Inflammatory macrophage treated with lipopolysaccharide for 1 hour (primary cell): ENCODE measurements at regions not wholly inside any gene's neighbourhood (a gene's known extent, or its start where the extent isn't known, plus 50 kb on each side); places are given as distances from the start of the nearest gene placed in this dataset.

ENCODE experiments used
- DNase-seq, 2 donors: peaks; one replicate each; pipeline ENCODE4 v3.0.0-alpha.2; 2020 to 2022

DNA sequence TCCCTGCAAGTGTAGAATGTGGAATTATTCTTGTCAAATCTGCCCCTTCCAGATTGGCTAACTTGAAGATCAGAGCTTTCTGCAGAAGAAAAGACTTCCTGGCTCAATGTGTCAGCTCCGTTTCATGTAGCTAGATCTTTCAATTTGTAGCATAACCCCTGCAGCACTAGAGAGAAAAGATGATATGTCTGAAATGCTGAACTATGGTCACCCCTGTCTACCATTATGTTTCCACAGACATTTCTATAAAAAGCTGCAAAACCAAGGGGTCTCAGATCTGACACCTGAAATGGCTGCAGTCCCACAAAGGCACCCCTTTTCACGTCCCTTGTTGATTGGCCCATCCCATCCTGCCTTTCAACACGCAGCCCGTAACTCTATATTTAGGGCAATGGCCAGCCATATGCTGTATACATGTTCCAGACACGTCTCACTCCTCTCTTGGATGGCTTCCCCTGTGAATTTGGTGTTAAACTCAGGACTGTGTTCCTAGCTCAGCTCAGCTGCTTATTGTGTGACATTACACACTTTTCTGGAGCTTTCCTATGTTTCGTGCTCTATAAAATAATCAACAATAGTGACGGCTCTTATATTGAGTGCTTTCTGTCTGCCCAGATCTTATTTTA is 648.6 kb upstream of the CELF2 start:
- DNase-seq: no peak

DNA sequence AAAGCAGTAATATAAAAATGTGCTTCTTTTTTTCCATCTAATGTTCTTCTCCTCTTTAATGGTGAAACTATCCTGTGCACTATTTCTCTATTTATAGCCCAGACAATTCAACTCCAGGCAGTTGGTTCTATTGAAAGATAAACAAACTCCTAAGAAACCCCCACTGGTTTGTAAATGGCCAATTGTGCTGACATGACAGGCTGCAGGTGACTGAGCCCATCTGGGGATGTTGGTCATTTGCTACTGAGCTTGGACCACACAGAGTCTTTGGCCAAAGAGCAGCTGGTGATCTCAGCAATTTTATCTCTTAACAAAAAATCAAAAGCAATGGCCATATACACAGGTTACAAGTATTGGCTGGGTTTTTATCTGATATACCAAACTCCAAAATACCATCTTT is 631.8 kb upstream of the CELF2 start:
- no peak for DNase-seq

GRCh38 chr10:10389182-10389581 is 628.5 kb upstream of the CELF2 start:
- no peak for DNase-seq

DNA sequence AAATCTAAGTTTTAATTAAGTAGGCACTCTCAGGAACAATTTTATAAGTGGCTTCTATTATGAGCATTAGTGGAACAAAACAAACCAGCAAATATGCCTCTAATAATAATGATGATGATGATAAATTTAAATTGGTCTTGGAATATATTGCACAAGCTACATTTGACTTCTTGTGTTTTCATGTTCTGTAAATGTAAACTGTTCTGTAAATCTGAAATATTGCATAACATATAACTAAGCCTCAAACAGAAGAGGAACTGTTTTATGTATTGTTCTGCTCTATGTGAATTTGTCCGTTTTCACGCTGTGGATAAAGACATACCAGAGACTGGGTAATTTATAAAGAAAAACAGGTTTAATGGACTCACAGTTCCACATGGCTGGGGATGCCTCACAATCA is 625.2 kb upstream of the CELF2 start:
- peak; percentile 25 to 35 for DNase-seq

DNA sequence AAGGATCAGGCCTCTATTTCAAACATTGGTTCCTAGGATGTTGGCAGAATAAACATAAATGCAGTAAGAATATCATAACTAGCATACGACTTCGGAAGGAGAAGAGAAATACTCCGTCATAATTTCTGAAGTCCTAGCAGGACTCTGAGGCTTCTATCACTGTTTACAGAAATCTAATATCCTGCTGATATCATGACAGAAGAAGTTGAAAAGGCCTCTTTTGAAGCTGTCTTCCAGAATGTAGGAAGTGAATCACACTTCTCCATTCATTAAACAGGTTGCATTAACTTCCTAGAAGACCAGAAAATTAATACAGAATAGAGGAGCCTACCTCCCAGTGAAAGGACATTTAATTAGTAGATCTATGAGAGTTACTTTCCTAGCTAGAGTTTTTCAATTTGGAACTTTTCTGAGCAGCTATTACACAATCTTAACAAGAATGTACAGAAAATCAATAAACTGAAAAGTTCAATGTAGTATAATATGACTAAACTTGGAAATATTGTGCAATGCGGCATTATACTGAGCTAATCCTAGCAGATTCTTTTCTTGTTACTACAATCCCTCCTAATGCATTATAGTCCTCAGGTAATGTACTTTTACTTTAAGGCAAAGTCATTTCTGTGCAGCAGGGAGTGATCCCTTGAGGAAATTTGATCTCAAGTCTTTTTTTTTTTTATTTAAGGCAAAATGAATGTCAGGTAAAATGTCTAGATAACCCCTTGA is 622.6 kb upstream of the CELF2 start:
- DNase-seq: no peak

DNA sequence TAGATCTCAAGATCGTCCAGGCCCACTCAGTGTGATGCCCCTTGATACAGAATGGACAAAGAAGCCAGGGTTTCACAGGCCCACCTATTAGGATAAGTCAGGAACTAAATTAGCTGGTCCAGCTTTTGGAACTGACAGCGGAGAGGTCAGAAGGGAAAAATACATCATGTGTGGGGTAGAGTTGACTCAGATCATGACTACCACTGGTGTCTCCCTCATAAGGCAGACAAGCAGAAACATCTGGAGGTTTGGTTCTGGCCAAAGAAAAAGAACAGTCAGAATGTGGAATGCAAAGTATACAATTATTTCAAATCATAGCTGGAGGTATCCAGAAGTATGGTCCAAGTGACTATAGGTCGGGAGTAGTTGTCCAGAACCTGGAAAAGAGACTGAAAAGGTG is 621.1 kb upstream of the CELF2 start:
- DNase-seq: no peak

DNA sequence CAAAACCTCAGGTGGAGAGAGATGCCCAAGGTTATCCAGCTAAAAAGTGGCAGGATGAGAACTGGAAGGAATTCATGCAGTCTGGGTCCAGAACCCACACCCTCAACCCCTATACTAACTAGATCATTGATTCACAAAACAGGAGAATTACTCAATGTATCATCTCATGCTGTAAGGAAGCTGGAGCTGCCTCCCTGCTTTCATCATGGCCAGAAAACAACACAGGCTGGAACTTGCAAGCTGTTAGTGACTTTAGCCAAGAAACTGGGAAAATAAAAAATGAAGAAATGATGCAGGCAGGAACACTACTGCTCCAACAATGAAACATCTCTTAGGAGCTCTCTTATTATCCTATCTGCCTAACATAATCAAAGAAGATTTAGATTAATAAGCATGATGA is 619.8 kb upstream of the CELF2 start:
- DNase-seq: no peak

GRCh38 chr10:10403762-10404161 is 613.9 kb upstream of the CELF2 start:
- no peak for DNase-seq

DNA sequence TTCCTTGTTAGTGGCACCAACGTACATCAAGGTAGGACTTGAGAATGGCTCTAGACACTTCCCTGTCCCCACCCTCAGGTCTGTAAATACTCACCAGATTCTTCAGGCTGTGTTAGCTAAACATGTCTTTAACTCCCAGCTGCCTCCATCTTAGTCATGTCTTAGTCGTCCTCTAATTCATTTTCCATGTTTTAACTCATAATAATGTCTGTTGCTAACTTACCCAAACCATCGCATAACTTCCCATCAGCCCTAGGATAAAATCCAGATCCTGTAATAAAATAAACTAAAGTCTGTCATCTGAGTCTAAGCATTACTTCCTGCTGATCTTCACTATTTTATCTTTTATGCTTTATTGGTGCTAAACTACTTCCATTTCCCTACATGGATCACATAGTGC is 600.0 kb upstream of the CELF2 start:
- DNase-seq: no peak

DNA sequence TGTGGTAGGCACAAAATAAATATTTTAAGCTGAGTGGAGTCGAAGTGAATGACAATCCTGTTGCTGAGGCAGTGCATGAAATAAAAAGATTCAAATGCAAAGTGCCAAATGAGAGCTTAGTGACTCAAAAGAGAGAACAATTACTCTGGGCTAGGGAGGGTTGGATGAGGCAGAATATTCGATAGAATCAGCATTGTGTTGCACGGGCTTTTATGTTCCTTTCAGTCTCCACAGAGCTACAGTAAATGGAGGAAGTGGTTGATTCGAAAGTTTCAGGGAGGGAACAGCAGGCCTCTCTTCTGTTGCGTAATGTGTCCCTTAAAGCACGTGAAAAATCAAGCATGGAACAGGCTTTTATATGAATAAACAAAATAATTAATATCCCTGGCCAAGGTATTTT is 599.3 kb upstream of the CELF2 start:
- peak; percentile 41 to 43 for DNase-seq

DNA sequence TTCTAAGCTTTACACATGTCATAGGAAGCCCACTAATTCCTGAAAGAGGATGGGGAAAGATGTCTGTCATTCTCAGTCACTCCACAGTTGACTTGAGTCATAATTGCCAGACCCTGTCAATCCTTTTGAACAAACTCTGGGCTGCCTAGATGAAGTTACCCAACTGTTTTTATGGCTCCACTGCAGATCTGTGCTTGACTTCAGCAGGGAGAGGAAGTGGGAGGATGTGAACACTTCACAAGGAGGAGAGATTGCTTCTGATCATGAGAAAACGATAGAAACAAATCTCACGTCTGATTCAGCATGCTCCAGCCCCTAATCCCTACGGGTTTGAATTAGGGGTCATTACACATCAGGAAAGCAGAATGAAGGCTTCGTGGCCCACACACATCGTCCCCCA is 596.6 kb upstream of the CELF2 start:
- no peak for DNase-seq

DNA sequence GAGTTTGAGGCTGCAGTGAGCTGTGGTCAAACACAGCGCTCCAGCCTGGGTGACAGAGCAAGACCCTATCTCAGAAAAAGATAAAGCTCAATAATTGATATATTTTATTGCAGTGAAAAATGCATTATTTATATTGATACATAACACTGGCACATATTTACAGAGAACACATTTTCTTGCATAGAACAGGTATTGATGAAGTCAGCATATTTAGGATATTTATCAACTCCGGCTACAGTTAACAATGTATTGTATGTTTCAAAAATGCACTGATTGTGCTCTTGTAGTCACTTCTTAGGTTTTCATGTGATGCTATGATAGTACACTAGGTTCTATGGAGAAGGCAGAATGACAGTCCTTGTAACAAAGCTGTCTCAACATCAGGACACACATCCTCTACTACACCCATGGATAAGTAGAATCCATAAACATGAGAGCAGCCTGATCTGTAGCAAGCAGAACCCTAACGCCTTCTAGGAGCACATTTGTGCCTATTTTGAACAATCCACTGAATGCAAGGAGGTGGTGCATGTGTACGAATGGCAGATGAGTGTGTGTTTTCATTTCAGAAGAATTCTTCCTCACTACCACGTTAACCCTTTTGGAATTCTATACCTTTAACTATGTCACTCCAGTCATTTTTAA is 586.1 kb upstream of the CELF2 start:
- DNase-seq: no peak

GRCh38 chr10:10432296-10433035 is 585.2 kb upstream of the CELF2 start:
- DNase-seq: no peak

DNA sequence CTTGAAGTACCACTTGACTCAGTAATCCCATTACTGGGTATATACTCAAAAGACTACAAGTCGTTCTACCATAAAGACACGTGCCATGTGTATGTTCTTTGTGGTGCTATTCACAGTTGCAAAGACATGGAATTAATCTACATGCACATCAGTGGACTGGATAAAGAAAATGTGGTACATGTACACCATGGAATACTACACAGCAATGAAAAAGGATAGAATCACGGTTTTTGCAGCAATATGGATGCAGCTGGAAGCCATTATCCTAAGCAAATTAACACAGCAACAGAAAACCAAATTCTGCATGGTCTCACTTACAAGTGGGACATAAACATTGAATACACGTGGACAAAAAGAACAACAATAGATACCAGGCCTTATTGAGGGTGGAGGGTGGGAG is 583.4 kb upstream of the CELF2 start:
- no peak for DNase-seq

DNA sequence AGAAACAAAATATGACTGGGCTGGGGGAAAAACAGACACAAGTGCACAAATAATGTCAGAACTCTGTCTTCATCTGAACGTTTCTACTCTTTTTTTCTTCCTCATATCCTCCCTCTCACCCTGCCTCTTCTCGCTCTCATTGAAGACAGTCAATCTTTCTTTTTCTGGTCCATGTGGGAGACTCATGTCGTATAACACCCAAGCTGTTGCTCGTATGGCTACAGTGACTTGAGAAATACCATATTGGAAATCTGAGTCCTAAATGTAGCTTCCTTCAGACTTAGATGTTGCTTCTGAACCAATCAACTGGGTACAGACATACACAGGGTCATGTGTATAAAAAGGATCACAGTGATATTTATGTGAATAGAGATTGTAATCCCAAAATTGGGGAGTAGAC is 579.8 kb upstream of the CELF2 start:
- DNase-seq: no peak

DNA sequence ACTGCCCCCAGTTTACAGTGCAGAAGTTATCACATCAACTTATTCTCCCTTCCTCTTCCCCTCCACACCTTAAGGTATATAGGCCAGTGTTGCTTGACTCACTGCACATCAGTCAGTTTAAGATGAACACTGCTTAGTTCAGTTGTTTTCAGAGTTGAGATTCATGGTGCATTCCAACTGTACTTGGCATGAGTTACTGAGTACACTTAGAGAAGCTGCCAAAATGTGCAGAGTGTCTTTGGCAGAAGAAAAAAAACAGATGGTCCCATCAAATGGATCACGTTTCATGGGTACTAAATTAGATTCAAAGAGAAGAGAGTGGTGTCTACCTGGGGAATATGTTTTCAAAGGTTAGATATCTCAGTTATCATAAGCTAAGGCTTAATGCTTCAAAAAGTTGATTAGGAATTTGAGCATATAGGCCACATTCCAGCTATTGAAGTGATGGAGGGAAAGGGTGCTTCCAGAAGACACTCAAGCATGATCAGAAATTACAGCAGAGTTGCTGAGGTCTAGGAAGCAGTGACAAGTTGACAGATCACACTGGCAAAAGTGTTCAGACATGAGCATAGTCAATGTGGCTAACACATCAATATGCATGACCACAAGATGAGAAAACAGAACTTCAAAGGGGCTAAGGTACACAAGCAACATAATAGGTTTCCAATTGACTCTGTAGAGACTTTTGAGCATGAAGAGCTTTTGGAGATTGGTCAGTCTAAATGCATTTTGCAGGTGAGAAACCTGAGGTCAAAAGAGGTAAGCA is 579.2 kb upstream of the CELF2 start:
- no peak for DNase-seq

DNA sequence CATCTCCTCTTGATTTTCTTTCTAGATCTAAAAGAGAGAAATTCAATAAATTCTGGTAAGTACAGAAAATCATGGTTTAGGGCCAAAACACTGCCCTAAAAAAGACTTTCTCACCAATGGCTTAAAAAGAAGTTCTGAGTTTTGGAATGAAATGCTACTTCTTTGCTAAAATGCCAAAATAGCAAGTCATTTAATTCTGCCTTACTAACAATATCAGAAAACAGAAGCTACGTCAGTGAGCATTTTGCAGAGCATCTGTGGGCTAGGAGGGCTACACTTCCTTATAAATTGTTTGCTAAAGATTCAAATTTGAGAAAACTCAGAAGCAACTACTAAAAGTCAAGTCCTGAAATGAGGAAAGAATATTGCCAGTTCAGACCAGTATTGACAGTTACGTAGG is 560.8 kb upstream of the CELF2 start:
- DNase-seq: no peak

DNA sequence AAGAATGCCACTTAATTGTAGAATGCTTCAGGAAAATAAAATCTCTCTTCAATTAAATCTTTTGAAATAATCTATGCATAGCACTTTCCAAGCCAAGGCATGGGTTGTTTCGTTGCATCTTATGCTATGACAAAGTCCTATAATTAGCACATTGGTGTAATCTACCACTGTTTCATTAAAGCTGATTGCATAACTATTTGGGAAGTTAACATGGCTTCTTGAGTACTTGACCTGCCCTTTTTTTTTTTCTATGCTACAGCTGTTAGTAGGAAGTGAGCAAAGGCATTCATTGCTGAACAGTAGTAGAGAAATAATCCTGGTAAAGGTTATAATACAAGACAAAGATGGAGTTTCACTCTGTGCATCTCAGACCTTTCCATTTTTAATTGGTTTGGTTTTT is 557.2 kb upstream of the CELF2 start:
- DNase-seq: peak; percentile 73 to 87

GRCh38 chr10:10462151-10462941 is 555.3 kb upstream of the CELF2 start:
- no peak for DNase-seq

DNA sequence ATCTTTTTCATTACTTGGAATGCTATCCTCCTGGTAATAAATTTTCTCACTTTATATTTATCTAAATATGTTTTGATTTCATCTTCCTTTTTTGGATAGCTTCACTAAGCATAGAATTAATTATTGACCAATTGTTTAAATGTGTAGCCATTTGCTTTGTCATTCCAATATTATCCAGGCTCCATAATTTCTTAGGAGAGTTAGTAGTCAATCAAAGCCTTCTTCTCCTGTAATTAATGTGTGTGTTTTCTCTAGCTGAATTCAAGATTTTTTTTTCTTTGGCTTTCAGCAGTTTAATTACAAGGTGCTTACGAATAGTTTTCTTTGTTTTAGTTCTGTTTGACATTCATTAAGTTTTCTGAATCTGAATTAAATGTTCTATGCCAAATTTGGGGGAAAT is 545.9 kb upstream of the CELF2 start:
- no peak for DNase-seq

DNA sequence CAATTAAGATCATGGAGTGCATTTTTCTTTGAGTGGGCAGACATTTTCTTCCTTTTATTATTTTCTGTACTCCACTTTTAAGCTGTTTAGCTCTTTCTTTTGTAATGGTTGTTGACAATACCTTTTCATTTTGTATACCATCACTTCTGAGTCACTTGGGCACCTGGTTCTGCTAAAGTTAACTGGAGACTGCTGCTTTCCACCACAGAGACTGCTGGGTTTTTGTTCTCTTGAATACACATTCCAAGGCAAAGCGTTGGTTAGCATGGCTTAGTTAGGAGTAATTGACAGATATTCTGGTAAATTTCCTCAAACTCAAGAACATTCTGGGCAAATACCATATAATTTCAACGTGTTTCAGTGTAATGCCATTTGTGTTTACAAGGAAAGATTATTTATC is 541.9 kb upstream of the CELF2 start:
- no peak for DNase-seq

DNA sequence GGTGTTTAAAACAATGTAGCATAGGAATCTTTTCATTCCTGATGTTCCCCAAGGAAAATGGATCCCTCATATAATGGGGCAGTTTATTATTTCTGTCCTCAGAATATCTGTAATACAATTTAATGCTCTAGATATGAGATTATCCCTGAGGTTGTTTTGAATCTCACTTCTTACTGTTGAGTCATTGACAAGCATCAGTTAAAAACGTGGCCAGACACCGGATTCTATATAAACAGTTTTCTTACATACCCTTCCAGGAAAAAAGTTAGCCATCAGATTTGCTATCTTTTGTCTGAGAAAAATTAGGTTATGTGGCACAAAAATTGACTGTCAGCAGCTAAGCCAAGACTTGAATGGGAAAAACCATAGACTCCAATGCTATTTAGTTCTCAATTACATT is 539.8 kb upstream of the CELF2 start:
- no peak for DNase-seq
